ENCODE measurements at regions not wholly inside any gene's neighbourhood (a gene's known extent, or its start where the extent isn't known, plus 50 kb on each side); places are given as distances from the start of the nearest gene placed in this dataset.
A peak's percentile ranks its signal among the peaks of the same experiment; 100 is the strongest.

DNA sequence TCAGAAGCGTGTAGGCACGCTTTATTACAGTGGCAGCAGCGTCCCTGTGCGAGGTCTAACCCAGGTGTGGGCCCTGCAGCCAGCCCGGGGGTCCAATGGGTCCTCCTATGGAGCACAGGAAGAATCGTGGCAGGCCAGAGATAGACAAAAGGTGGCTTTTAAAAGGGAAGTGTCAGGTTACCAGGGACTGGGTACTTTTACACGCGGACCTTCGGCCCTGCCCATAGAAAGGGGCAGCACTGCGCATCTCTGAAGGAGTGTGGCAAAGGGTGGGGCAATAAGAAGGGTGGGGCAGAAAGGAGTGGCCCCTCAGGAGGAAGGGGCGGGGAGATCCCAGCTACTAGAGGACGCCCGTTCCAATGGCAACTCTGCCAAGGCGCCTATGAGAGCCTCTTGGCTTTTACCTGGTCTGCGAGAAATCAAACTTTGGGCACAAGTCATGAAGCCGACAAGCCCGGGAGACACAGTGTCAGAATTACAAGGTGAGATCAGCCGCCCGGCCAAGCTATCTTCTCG lies 1419.8 kb downstream of the UQCRFS1 start:
- TF ChIP-seq, protein P1, sequence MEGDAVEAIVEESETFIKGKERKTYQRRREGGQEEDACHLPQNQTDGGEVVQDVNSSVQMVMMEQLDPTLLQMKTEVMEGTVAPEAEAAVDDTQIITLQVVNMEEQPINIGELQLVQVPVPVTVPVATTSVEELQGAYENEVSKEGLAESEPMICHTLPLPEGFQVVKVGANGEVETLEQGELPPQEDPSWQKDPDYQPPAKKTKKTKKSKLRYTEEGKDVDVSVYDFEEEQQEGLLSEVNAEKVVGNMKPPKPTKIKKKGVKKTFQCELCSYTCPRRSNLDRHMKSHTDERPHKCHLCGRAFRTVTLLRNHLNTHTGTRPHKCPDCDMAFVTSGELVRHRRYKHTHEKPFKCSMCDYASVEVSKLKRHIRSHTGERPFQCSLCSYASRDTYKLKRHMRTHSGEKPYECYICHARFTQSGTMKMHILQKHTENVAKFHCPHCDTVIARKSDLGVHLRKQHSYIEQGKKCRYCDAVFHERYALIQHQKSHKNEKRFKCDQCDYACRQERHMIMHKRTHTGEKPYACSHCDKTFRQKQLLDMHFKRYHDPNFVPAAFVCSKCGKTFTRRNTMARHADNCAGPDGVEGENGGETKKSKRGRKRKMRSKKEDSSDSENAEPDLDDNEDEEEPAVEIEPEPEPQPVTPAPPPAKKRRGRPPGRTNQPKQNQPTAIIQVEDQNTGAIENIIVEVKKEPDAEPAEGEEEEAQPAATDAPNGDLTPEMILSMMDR (IDR thresholded peaks at IDR 0.05; ENCODE audit: control insufficient read depth, insufficient read depth, low read depth, low read length, missing control alignments), result no peak
- DNase-seq (ENCODE audit: low read depth), result peak; percentile 41
- peak overlapping the region; percentile 84 for H3K4me3 ChIP-seq (ENCODE audit: control insufficient read depth, low read depth, low read length)

DNA sequence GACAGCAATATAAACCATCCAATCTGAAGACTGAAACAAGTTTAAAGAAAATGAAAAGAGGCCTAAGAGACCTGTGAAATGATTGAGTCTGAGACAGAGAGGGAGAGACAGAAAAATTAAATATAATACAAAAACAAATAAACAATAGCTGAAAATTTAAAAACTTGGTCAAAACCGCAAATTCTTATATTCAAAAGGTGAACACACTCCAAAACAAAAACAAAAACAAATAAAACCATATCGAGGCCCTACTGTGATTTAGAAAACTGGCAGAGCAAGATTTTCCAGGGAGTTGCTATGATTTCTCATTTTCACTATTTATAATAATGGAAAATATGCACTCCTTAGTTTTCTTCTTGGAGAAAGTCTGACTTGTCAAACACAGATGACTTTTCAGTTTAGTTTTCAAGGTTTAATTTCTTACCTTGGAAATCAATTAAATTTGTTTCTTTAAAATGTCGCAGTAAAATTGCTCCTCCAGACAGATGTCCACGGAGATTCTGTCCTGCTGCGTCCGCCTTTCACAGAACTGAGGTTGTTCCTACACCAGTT lies 1420.3 kb downstream of the UQCRFS1 start:
- H3K4me3 ChIP-seq (ENCODE audit: control insufficient read depth, low read depth, low read length), result peak overlapping the region; percentile 84
- no peak for DNase-seq (ENCODE audit: low read depth)
- TF ChIP-seq, protein P1 (IDR thresholded peaks at IDR 0.05; ENCODE audit: control insufficient read depth, insufficient read depth, low read depth, low read length, missing control alignments), result no peak

DNA sequence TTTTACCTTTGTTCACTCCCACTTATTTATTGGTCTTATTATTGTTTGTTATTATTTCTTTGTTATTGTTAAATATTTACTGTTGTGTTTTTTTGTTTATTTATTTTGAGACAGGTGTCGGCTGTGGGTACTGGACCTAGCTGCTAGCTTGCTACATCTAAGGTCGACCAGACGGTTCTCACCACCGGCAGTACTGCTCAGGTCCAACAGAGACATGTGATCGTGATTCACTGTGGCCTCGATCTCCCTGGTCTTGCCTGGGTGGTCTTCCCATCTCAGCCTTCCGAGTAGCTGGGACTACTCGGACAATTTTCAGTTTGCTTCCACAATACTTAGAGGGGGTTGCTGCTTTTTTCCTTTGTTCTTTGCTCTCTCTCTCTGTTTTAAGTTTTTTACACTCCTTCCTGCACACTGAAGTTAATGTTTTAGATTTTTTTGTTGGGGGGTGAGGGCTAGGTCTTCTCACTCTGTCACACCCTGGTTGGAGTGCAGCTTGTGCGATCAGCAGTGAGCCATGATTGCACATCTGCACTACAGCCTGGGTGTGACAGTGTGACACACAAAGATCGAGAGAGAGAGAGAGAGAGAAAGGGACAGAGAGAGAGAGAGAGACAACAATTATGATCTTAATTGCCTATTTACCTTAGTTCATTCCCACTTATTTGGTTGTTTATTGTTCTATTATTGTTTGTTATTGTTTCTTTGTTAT lies 1432.4 kb downstream of the UQCRFS1 start:
- TF ChIP-seq, protein P1 (IDR thresholded peaks at IDR 0.05; ENCODE audit: control insufficient read depth, insufficient read depth, low read depth, low read length, missing control alignments), result no peak
- no peak for DNase-seq (ENCODE audit: low read depth)
- H3K4me3 ChIP-seq (ENCODE audit: control insufficient read depth, low read depth, low read length), result no peak overlapping the region

- no peak for DNase-seq (ENCODE audit: low read depth)
- H3K4me3 ChIP-seq (ENCODE audit: control insufficient read depth, low read depth, low read length), result no peak overlapping the region
- TF ChIP-seq, protein P1 (IDR thresholded peaks at IDR 0.05; ENCODE audit: control insufficient read depth, insufficient read depth, low read depth, low read length, missing control alignments), result no peak
Observed at GRCh38 chr19:27779954-27780353, 1433.0 kb downstream of the UQCRFS1 start.

DNA sequence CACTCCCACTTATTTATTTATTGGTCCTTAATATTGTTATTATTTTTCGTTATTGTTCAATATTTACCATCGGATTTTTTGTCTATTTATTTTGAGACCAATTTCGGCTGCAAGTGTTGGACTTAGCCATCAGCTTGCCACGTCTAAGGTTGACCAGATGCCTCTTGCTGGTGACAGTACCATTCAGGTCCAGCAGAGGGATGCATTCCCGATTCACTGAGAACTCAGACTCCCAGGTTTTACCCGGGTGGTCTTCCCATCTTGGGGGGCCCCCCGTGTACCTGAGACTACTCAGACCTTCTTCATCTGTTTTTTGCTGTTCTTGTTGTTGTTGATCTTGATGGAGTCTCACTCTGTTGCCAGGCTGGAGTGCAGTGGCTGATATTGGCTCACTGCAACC lies 1435.2 kb downstream of the UQCRFS1 start:
- no peak for DNase-seq (ENCODE audit: low read depth)
- TF ChIP-seq, protein P1 (IDR thresholded peaks at IDR 0.05; ENCODE audit: control insufficient read depth, insufficient read depth, low read depth, low read length, missing control alignments), result peak; percentile 18

GRCh38 chr19:27777242-27777641 lies 1435.7 kb downstream of the UQCRFS1 start:
- TF ChIP-seq, protein P1 (IDR thresholded peaks at IDR 0.05; ENCODE audit: control insufficient read depth, insufficient read depth, low read depth, low read length, missing control alignments), result no peak
- DNase-seq (ENCODE audit: low read depth), result no peak
- no peak overlapping the region for H3K4me3 ChIP-seq (ENCODE audit: control insufficient read depth, low read depth, low read length)

More for the DNA sequence above, 1435.2 kb downstream of the UQCRFS1 start:
- H3K4me3 ChIP-seq (ENCODE audit: control insufficient read depth, low read depth, low read length), result no peak overlapping the region
